ENCODE measurements at regions not wholly inside any gene's neighbourhood (a gene's known extent, or its start where the extent isn't known, plus 50 kb on each side); places are given as distances from the start of the nearest gene placed in this dataset.

GRCh38 chr9:28215536-28216299 is 642.4 kb upstream of the C9orf72 start:
- DNase-seq: peak in 1 of 2 experiments; percentile 12

GRCh38 chr9:28232686-28233085 is 659.4 kb upstream of the C9orf72 start:
- no peak for DNase-seq

DNA sequence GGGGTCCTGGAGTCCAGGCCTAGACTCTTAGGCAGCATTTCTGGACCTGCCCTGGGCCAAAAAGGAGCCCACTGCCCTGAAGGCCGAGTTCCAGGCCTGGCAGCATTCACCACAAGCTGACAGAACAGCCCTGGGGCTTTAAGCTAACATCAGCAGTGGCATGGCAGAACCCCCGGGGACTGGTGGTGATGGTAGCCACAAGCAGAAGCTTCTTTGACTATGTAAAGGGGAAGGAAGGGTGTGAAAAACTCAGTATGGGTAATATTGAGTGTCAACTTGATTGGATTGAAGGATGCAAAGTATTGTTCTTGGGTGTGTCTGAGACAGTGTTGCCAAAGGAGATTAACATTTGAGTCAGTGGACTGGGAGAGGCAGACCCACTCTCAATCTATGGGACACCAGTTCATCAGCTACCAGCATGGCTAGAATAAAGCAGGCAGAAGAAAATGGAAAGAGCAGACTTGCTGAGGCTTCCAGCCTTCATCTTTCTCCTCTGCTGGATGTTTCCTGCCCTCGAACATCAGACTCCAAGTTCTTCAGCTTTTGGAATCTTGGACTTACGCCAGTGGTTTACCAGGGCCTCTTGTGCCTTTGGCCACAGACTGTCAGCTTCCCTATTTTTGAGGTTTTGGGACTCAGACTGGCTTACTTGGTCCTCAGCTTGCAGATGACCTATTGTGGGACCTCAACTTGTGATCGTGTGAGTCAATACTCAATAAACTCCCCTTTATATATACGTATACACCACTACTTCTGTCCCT is 661.0 kb upstream of the C9orf72 start:
- DNase-seq: no peak

GRCh38 chr9:28234894-28235277 is 661.6 kb upstream of the C9orf72 start:
- DNase-seq: no peak

GRCh38 chr9:28249424-28249823 is 676.1 kb upstream of the C9orf72 start:
- DNase-seq: no peak

GRCh38 chr9:28255174-28255573 is 681.9 kb upstream of the C9orf72 start:
- no peak for DNase-seq

DNA sequence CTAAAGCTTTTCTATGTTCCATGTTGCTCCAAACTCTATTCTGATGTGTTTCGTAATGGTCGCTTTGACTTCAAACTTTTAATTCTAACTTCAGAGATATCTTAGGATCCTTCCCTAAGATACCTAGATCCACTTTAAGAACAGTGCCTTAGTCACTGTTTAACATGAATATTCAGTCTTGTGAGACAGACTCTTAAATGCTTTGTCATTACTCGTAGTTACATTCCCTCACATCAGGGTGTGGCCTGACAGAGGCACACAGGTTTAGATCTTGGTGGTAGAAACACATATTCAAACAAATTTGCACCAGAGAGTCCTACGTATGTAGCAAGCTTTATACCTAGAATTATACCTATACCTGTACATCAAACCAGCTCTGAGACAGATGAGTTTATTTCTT is 687.0 kb upstream of the C9orf72 start:
- no peak for DNase-seq

GRCh38 chr9:28264368-28264767 is 691.1 kb upstream of the C9orf72 start:
- DNase-seq: no peak

GRCh38 chr9:28267351-28267750 is 694.1 kb upstream of the C9orf72 start:
- DNase-seq: no peak

- DNase-seq: no peak
Observed at GRCh38 chr9:28270156-28270555, 696.9 kb upstream of the C9orf72 start.

GRCh38 chr9:28272127-28272526 is 698.8 kb upstream of the C9orf72 start:
- no peak for DNase-seq

- no peak for DNase-seq
Observed at GRCh38 chr9:28287455-28287854, 714.2 kb upstream of the C9orf72 start.

DNA sequence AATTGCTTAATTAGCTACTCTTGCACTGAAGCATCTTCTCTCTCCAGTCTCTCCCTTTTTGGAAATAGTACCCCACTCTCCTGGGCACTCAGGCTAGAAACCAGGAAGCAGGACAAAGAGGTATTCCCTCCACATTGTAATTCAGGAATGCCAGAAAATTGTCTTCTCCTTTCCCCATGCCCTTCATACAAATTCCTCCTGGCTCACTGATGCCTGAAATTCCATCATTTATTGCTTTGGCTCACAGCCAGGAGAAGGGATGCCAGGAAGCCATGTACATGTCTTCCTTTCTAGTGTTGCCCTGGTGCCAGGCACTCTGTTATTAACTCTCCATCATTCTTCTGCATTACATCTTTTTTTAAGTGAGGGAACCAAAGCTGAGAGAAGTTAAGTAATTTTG is 716.5 kb upstream of the C9orf72 start:
- no peak for DNase-seq

- DNase-seq: no peak
Observed at GRCh38 chr9:28293369-28294090, 720.2 kb upstream of the C9orf72 start.

DNA sequence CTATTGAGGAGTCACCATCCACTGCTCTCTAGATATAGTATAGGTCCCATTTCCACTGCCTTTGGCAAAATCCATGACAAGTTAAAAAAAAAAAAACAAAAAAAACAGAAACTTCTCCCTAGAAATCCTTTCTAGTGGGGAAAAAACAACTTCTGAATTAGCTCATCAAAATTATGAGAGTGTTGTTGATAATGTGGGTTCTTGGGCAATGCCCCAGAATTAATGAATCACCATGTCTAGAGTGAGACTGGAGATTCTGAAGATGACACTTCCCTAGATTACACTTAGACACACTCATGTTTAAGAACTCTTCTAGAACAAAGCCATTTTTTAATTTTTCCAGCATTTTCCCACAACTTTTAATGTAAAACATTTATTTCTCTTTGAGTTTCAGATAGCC is 728.0 kb upstream of the C9orf72 start:
- no peak for DNase-seq

GRCh38 chr9:28317745-28318144 is 744.5 kb upstream of the C9orf72 start:
- DNase-seq: no peak

DNA sequence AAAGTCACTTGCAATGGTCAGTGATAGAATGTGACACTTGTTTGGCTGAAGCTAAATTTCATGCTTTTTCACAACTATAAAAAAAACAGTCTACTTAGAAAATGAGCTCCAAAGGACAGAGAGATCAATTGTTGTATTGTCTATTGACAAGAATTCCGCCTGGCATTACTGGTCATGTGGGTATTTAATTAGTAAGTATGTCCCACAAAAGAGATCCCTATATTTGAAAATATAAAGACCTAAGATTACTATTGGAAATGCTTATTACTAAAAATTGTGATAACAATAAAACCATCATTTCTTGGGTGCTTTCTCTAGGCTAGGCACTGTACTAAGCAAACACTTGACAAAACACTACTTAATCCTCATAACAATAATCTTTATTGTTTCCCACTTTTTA is 745.2 kb upstream of the C9orf72 start:
- DNase-seq: no peak

GRCh38 chr9:28319981-28320380 is 746.7 kb upstream of the C9orf72 start:
- no peak for DNase-seq

DNA sequence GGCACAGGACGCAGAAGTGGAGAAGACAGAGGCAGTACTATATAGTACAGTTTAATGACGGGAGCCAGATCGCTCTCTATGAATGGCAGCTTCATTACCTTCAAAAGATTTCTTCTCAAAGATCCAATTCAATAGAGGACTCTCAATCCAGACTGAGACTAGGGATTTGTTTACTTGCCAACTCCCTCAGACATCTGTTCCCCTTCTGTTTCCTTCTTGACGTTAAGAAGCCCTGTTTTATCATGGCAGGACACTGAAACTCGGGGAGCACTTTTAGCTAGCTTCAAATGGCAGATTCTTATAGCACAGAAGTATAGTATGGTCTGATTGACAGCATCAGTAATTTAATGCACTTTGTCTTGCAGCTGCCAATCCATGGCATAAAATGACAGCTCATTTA is 747.3 kb upstream of the C9orf72 start:
- DNase-seq: no peak

- DNase-seq: no peak
Observed at GRCh38 chr9:28329323-28329722, 756.0 kb upstream of the C9orf72 start.

GRCh38 chr9:28332648-28333047 is 759.4 kb upstream of the C9orf72 start:
- no peak for DNase-seq

DNA sequence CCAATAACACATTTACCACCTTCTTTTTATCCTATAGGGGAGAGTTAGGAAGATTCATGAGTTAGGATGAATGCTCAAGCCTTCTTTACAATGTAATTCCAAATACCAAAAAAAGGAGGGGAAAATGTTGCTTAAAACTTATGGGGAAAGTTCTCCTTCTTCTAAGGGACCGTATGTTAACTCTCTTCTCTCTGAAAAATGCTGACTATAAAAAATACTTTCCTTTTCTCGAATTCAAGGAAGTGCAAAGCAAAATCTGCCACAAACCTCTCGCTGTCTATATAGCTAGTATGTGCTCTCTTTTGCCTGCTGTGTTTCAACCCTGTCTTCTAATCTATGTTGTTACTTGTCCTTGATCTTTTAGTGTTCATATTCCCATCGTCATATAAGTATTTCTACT is 768.6 kb upstream of the C9orf72 start:
- DNase-seq: no peak

GRCh38 chr9:28342815-28343338 is 769.6 kb upstream of the C9orf72 start:
- DNase-seq: no peak

DNA sequence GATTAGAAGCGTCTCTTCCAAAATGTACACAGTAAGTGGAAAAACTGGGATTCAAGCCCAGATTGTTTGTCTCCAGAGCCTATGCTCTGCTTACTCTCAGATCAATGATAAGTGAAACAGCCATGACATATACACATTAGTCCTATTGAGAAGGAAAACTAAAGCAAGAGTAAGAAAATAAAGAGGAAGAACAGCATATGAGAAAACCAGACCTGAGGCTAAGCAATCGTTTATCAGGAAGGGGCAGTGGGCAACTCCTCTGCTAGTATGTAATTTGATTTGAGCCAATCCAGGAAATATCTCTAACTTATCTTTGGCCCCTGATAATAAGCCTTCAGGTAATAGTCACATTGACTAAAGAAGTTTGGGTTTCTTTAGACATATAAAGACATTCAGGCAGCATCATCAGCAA is 789.9 kb upstream of the C9orf72 start:
- no peak for DNase-seq

Data from SW 1271 (cell line).